ENCODE measurements at regions not wholly inside any gene's neighbourhood (a gene's known extent, or its start where the extent isn't known, plus 50 kb on each side); places are given as distances from the start of the nearest gene placed in this dataset.
"Not testable (repeated sequence)": the region's sequence is repeated elsewhere in the genome, so short reads cannot be mapped to it uniquely, and the experiment has no call there.

GRCh38 chr9:106779796-106780195 lies 83.2 kb upstream of the ZNF462 start:
- ATAC-seq (ENCODE audit: low read depth): no peak
- no peaks in the 10 kb centered on the region for H3K9me3 ChIP-seq (ENCODE audit: severe bottlenecking)
- H3K4me3 ChIP-seq (ENCODE audit: severe bottlenecking): no peak overlapping the region
- H3K4me1 ChIP-seq (ENCODE audit: insufficient read depth, poor library complexity, severe bottlenecking): peaks cover 5% of the 10 kb centered on the region
- TF ChIP-seq CTCF (IDR thresholded peaks at IDR 0.05; ENCODE audit: poor library complexity, severe bottlenecking): no peak
- DNase-seq (ENCODE audit: low spot score): no peak
- H3K27me3 ChIP-seq (ENCODE audit: insufficient read depth, poor library complexity, severe bottlenecking): no peaks in the 10 kb centered on the region
- H3K27ac ChIP-seq (ENCODE audit: poor library complexity, severe bottlenecking): no peak overlapping the region
- no peaks in the 10 kb centered on the region for H3K36me3 ChIP-seq (ENCODE audit: low read depth)

- Histone ChIP-seq H3K27me3 (ENCODE audit: insufficient read depth, poor library complexity, severe bottlenecking) (no peaks in the 10 kb centered on the region), H3K36me3 (ENCODE audit: low read depth) (no peaks in the 10 kb centered on the region), H3K9me3 (ENCODE audit: severe bottlenecking) (no peaks in the 10 kb centered on the region), H3K27ac (ENCODE audit: poor library complexity, severe bottlenecking) (no peak overlapping the region), H3K4me3 (ENCODE audit: severe bottlenecking) (no peak overlapping the region), H3K4me1 (ENCODE audit: insufficient read depth, poor library complexity, severe bottlenecking) (no peaks in the 10 kb centered on the region)
- DNase-seq (ENCODE audit: low spot score) (no peak), ATAC-seq (ENCODE audit: low read depth) (no peak)
- TF ChIP-seq CTCF (IDR thresholded peaks at IDR 0.05; ENCODE audit: poor library complexity, severe bottlenecking): no peak
Measured at GRCh38 chr9:106783121-106783520, 79.8 kb upstream of the ZNF462 start.

GRCh38 chr9:106784076-106784475 lies 78.9 kb upstream of the ZNF462 start:
- DNase-seq (ENCODE audit: low spot score): no peak
- Histone ChIP-seq H3K4me3 (ENCODE audit: severe bottlenecking) (no peak overlapping the region), H3K36me3 (ENCODE audit: low read depth) (no peaks in the 10 kb centered on the region), H3K9me3 (ENCODE audit: severe bottlenecking) (no peaks in the 10 kb centered on the region), H3K4me1 (ENCODE audit: insufficient read depth, poor library complexity, severe bottlenecking) (no peaks in the 10 kb centered on the region), H3K27me3 (ENCODE audit: insufficient read depth, poor library complexity, severe bottlenecking) (no peaks in the 10 kb centered on the region), H3K27ac (ENCODE audit: poor library complexity, severe bottlenecking) (no peak overlapping the region)
- TF ChIP-seq CTCF (IDR thresholded peaks at IDR 0.05; ENCODE audit: poor library complexity, severe bottlenecking): no peak
- no peak for ATAC-seq (ENCODE audit: low read depth)

GRCh38 chr9:106785200-106785599 lies 77.8 kb upstream of the ZNF462 start:
- no peaks in the 10 kb centered on the region for H3K9me3 ChIP-seq (ENCODE audit: severe bottlenecking)
- H3K4me1 ChIP-seq (ENCODE audit: insufficient read depth, poor library complexity, severe bottlenecking): no peaks in the 10 kb centered on the region
- no peak for TF ChIP-seq CTCF (IDR thresholded peaks at IDR 0.05; ENCODE audit: poor library complexity, severe bottlenecking)
- DNase-seq (ENCODE audit: low spot score): no peak
- no peaks in the 10 kb centered on the region for H3K27me3 ChIP-seq (ENCODE audit: insufficient read depth, poor library complexity, severe bottlenecking)
- ATAC-seq (ENCODE audit: low read depth): no peak
- no peak overlapping the region for H3K4me3 ChIP-seq (ENCODE audit: severe bottlenecking)
- no peaks in the 10 kb centered on the region for H3K36me3 ChIP-seq (ENCODE audit: low read depth)
- H3K27ac ChIP-seq (ENCODE audit: poor library complexity, severe bottlenecking): no peak overlapping the region

GRCh38 chr9:106788021-106788420 lies 74.9 kb upstream of the ZNF462 start:
- not testable (repeated sequence) for H3K27ac ChIP-seq (ENCODE audit: poor library complexity, severe bottlenecking); DNase-seq (ENCODE audit: low spot score); H3K36me3 ChIP-seq (ENCODE audit: low read depth); H3K4me1 ChIP-seq (ENCODE audit: insufficient read depth, poor library complexity, severe bottlenecking); H3K9me3 ChIP-seq (ENCODE audit: severe bottlenecking); ATAC-seq (ENCODE audit: low read depth); H3K27me3 ChIP-seq (ENCODE audit: insufficient read depth, poor library complexity, severe bottlenecking); H3K4me3 ChIP-seq (ENCODE audit: severe bottlenecking)

Measured in RWPE2 (cell line).